ENCODE measurements at regions not wholly inside any gene's neighbourhood (a gene's known extent, or its start where the extent isn't known, plus 50 kb on each side); places are given as distances from the start of the nearest gene placed in this dataset.

GRCh38 chr2:105458076-105458475 lies 59.2 kb upstream of the FHL2 start:
- no peak for DNase-seq (ENCODE audit: low read depth in 1 of 2, low spot score in 1 of 2)

GRCh38 chr2:105455488-105456003 lies 56.7 kb upstream of the FHL2 start:
- no peak for DNase-seq (ENCODE audit: low read depth in 1 of 2, low spot score in 1 of 2)

- DNase-seq (ENCODE audit: low read depth in 1 of 2, low spot score in 1 of 2), result no peak
Measured at GRCh38 chr2:105454801-105455485, 56.1 kb upstream of the FHL2 start.

- no peak for DNase-seq (ENCODE audit: low read depth in 1 of 2, low spot score in 1 of 2)
Measured at GRCh38 chr2:105451571-105452166, 52.8 kb upstream of the FHL2 start.

GRCh38 chr2:105450471-105450870 lies 51.6 kb upstream of the FHL2 start:
- DNase-seq (ENCODE audit: low read depth in 1 of 2, low spot score in 1 of 2), result no peak

- no peak for DNase-seq (ENCODE audit: low read depth in 1 of 2, low spot score in 1 of 2)
Measured at GRCh38 chr2:105449076-105449475, 50.2 kb upstream of the FHL2 start.

Measured in activated CD4-positive, alpha-beta T cell treated with anti-CD3 and anti-CD28 coated beads, Interleukin-2, amount 50 U/mL, for 24 hours (primary cell).